B cell (primary cell): ENCODE measurements at regions not wholly inside any gene's neighbourhood (a gene's known extent, or its start where the extent isn't known, plus 50 kb on each side); places are given as distances from the start of the nearest gene placed in this dataset.

Experiments used
- EZH2 ChIP-seq: IDR thresholded peaks from 2 replicates; pipeline ENCODE4 v1.6.1; 2012; ENCODE audit warnings: borderline replicate concordance, low read depth, mild to moderate bottlenecking, moderate library complexity, low read length; ENCODE audit not compliant: insufficient read depth, poor library complexity, severe bottlenecking
- TF ChIP-seq, protein P1 (sequence below): fragments of 200-600 bp; IDR thresholded peaks from one replicate; pipeline ENCODE4 v1.8.0; 2022; ENCODE audit warnings: antibody characterized with exemption, mild to moderate bottlenecking

DNA sequence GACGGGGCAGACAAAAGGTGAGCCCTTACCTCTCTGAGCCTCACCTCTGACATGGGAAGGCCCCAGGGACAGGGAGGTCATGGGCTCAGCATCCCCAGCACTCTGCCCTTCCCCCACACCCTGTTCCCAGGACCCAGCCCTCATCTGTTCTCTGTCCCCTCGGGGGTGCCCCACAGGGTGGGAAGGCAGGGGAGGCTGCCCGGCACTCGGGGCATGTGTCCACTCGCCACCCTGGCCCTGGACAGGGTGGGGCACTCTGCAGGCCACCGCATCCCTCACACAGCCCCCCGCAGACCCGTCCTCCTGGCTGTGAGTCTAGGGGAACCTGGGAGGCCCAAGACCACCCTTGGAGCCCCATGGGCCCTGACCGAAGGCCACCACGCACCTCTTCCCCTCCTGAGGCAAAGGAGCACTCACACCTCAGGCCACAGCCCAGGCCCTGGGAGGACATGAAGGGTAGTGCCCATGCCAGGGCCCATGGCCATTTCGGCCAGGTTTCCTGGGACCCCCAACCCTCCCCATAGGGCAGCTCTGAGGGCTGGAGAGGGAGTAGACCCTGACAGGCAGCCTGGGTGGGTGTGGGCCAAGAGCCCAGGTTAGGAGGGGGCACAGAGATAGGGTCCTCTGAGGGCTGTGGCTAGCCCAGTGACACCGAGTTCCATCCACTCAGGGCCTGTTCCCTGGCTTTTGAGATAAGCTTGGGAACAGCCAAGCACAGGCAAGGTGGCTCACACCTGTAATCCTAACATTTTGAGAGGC is 193.1 kb downstream of the IGLL1 start:
- TF ChIP-seq, protein P1, sequence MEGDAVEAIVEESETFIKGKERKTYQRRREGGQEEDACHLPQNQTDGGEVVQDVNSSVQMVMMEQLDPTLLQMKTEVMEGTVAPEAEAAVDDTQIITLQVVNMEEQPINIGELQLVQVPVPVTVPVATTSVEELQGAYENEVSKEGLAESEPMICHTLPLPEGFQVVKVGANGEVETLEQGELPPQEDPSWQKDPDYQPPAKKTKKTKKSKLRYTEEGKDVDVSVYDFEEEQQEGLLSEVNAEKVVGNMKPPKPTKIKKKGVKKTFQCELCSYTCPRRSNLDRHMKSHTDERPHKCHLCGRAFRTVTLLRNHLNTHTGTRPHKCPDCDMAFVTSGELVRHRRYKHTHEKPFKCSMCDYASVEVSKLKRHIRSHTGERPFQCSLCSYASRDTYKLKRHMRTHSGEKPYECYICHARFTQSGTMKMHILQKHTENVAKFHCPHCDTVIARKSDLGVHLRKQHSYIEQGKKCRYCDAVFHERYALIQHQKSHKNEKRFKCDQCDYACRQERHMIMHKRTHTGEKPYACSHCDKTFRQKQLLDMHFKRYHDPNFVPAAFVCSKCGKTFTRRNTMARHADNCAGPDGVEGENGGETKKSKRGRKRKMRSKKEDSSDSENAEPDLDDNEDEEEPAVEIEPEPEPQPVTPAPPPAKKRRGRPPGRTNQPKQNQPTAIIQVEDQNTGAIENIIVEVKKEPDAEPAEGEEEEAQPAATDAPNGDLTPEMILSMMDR: no peak
- TF ChIP-seq EZH2: no peak
